ENCODE measurements at regions not wholly inside any gene's neighbourhood (a gene's known extent, or its start where the extent isn't known, plus 50 kb on each side); places are given as distances from the start of the nearest gene placed in this dataset.

DNA sequence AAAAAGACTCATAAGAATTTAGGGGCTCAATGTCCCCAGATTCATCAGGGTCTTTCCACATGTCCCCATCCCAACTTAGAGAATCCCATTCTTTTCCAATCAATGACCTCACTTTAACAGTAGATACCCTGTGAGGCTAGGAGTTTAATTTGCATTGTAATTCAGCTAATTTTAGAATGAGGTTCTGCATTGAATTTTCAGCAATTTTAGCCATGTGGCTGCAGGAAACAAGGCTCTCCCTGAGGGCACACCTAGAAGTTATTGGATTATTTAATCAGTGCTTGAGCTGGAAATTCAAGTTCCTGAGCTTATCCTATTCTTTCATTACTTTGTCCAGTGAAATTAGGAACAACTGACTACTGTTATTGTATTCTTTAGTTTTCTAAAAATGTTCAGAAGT, 433.8 kb downstream of the ADAMTS20 start:
- Histone ChIP-seq H3K4me1 (ENCODE audit: insufficient read depth, poor library complexity, severe bottlenecking) (no peaks in the 10 kb centered on the region), H3K4me3 (ENCODE audit: severe bottlenecking) (no peak overlapping the region), H3K9me3 (ENCODE audit: severe bottlenecking) (no peaks in the 10 kb centered on the region), H3K27ac (ENCODE audit: poor library complexity, severe bottlenecking) (no peak overlapping the region), H3K36me3 (ENCODE audit: low read depth) (no peaks in the 10 kb centered on the region), H3K27me3 (ENCODE audit: insufficient read depth, poor library complexity, severe bottlenecking) (no peaks in the 10 kb centered on the region)
- ATAC-seq (ENCODE audit: low read depth) (no peak), DNase-seq (ENCODE audit: low spot score) (no peak)
- TF ChIP-seq, protein P1, sequence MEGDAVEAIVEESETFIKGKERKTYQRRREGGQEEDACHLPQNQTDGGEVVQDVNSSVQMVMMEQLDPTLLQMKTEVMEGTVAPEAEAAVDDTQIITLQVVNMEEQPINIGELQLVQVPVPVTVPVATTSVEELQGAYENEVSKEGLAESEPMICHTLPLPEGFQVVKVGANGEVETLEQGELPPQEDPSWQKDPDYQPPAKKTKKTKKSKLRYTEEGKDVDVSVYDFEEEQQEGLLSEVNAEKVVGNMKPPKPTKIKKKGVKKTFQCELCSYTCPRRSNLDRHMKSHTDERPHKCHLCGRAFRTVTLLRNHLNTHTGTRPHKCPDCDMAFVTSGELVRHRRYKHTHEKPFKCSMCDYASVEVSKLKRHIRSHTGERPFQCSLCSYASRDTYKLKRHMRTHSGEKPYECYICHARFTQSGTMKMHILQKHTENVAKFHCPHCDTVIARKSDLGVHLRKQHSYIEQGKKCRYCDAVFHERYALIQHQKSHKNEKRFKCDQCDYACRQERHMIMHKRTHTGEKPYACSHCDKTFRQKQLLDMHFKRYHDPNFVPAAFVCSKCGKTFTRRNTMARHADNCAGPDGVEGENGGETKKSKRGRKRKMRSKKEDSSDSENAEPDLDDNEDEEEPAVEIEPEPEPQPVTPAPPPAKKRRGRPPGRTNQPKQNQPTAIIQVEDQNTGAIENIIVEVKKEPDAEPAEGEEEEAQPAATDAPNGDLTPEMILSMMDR (IDR thresholded peaks at IDR 0.05; ENCODE audit: poor library complexity, severe bottlenecking): no peak

DNA sequence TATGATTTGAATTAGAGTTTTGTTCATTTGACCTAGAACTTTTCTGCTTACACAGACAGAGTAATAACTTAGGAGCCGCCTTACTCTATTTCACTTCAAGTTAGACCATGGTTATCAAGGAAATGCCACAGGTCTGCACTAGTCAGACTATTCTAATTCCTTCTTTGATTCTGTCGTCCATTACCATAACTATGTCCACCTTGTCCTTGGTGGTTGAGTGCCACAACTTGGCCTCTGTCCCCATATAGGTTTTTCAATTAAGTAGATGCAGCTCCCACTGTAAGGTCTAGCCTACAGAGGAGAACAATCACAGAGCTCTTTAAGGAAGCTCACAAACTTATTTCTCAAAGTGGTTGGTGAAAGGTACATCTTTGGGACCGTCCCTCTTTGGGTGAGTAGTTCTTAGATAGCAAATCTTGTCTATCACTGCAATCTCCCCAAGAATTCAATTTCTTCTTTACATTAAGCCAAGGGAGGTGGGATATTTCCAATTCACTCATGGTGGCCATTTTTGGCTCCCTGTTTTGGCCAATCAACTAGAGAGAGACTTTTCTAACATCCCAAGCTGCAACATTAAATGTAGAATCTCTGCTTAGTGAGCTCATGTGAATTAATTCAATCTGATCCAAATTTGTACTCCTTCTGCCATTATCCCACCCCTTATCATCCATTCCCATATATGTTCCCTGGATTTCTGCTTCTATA, 434.6 kb downstream of the ADAMTS20 start:
- ATAC-seq (ENCODE audit: low read depth): no peak
- TF ChIP-seq, protein P1 (IDR thresholded peaks at IDR 0.05; ENCODE audit: poor library complexity, severe bottlenecking): no peak
- Histone ChIP-seq H3K4me3 (ENCODE audit: severe bottlenecking) (no peak overlapping the region), H3K4me1 (ENCODE audit: insufficient read depth, poor library complexity, severe bottlenecking) (no peaks in the 10 kb centered on the region), H3K36me3 (ENCODE audit: low read depth) (no peaks in the 10 kb centered on the region), H3K27ac (ENCODE audit: poor library complexity, severe bottlenecking) (no peak overlapping the region), H3K27me3 (ENCODE audit: insufficient read depth, poor library complexity, severe bottlenecking) (no peaks in the 10 kb centered on the region), H3K9me3 (ENCODE audit: severe bottlenecking) (no peaks in the 10 kb centered on the region)
- DNase-seq (ENCODE audit: low spot score): no peak

DNA sequence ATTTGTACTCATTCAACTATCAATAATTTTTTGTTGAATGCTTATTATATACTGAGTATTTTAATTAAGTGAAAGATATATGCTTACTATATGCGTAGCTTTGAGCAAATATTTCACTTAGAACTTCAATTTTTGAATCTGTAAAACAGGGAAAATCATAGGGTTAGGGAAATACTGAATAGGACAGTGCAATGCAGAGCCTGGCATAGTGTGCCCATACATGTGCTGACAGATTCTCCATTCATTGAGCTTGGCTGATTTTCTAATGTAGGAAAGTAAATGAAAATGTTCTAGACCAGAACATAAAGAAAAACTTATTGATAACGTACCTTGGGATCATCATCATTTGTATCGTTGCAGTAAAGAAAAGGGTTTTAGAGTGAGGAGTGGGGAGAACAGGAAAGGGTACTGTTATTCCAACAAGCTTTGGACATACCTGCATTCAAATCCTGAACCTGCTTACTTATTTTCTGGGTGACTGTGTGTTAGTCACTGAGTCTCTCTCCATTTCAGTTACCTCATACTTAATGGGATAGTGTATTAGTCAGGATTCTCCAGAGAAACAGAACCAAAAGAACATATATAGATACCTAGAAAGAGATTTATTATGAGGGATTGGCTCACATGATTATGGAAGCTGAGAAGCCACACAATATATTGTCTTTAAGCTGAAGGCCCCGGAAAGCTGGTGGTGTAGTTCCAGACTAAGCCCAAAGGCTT, 436.4 kb downstream of the ADAMTS20 start:
- TF ChIP-seq, protein P1 (IDR thresholded peaks at IDR 0.05; ENCODE audit: poor library complexity, severe bottlenecking): no peak
- DNase-seq (ENCODE audit: low spot score): no peak

DNA sequence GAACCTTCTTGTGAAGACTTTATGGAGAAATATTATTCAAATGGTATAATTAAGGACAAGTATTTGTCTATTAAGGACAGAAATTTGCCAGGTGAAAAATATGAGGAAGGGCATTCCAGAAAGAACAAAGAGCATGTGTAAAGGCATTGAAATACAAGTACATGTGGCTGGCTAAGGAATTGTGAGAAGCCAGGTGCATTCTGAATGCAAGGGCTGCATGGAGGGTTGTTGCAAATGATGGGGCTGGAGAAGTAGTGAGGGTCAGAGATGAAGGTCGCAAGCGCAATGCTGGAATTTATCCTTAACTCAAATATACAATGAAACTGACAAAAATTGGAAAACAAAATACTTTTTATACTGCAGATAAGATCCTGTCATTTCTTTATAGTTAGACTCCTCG, 437.7 kb downstream of the ADAMTS20 start:
- Histone ChIP-seq H3K9me3 (ENCODE audit: severe bottlenecking) (no peaks in the 10 kb centered on the region), H3K27ac (ENCODE audit: poor library complexity, severe bottlenecking) (no peak overlapping the region), H3K4me1 (ENCODE audit: insufficient read depth, poor library complexity, severe bottlenecking) (no peaks in the 10 kb centered on the region), H3K27me3 (ENCODE audit: insufficient read depth, poor library complexity, severe bottlenecking) (no peaks in the 10 kb centered on the region), H3K36me3 (ENCODE audit: low read depth) (no peaks in the 10 kb centered on the region), H3K4me3 (ENCODE audit: severe bottlenecking) (no peak overlapping the region)
- ATAC-seq (ENCODE audit: low read depth): no peak
- no peak for DNase-seq (ENCODE audit: low spot score)
- TF ChIP-seq, protein P1 (IDR thresholded peaks at IDR 0.05; ENCODE audit: poor library complexity, severe bottlenecking): no peak

More for the DNA sequence above, 436.4 kb downstream of the ADAMTS20 start:
- H3K36me3 ChIP-seq (ENCODE audit: low read depth): no peaks in the 10 kb centered on the region
- no peaks in the 10 kb centered on the region for H3K4me1 ChIP-seq (ENCODE audit: insufficient read depth, poor library complexity, severe bottlenecking)
- H3K9me3 ChIP-seq (ENCODE audit: severe bottlenecking): no peaks in the 10 kb centered on the region
- no peaks in the 10 kb centered on the region for H3K27me3 ChIP-seq (ENCODE audit: insufficient read depth, poor library complexity, severe bottlenecking)
- H3K4me3 ChIP-seq (ENCODE audit: severe bottlenecking): no peak overlapping the region
- no peak overlapping the region for H3K27ac ChIP-seq (ENCODE audit: poor library complexity, severe bottlenecking)
- no peak for ATAC-seq (ENCODE audit: low read depth)

DNA sequence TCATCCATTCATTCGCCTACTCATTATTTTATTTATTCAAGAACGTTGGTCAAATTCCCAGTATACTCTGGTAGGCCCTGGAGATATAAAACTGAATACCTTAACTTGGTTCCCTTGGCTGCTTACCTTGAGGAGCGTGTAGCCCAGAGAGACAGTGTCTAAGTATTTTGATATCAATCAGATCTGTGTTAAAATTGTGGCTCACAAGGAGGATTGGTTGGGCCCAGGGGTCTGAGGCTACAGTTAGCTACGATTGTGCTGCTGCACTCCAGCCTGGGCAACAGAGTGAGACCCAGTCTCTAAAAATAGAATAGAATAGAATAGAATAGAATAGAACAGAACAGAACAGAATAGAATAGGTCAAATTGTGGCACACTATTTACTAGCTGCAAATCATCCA, 438.4 kb downstream of the ADAMTS20 start:
- no peak overlapping the region for H3K27ac ChIP-seq (ENCODE audit: poor library complexity, severe bottlenecking)
- ATAC-seq (ENCODE audit: low read depth) (no peak), DNase-seq (ENCODE audit: low spot score) (no peak)
- H3K36me3 ChIP-seq (ENCODE audit: low read depth): no peaks in the 10 kb centered on the region
- no peaks in the 10 kb centered on the region for H3K27me3 ChIP-seq (ENCODE audit: insufficient read depth, poor library complexity, severe bottlenecking)
- no peaks in the 10 kb centered on the region for H3K9me3 ChIP-seq (ENCODE audit: severe bottlenecking)
- TF ChIP-seq, protein P1 (IDR thresholded peaks at IDR 0.05; ENCODE audit: poor library complexity, severe bottlenecking): no peak
- no peak overlapping the region for H3K4me3 ChIP-seq (ENCODE audit: severe bottlenecking)
- no peaks in the 10 kb centered on the region for H3K4me1 ChIP-seq (ENCODE audit: insufficient read depth, poor library complexity, severe bottlenecking)
